ENCODE measurements at regions not wholly inside any gene's neighbourhood (a gene's known extent, or its start where the extent isn't known, plus 50 kb on each side); places are given as distances from the start of the nearest gene placed in this dataset.

GRCh38 chr6:112665815-112666214, 318.7 kb downstream of the RFPL4B start:
- no peak for TF ChIP-seq CTCF (IDR thresholded peaks at IDR 0.05; ENCODE audit: low read length)
- TF ChIP-seq EZH2 (IDR thresholded peaks at IDR 0.05; ENCODE audit: borderline replicate concordance, low read length): no peak
